DMS53 (cell line): ENCODE measurements at regions not wholly inside any gene's neighbourhood (a gene's known extent, or its start where the extent isn't known, plus 50 kb on each side); places are given as distances from the start of the nearest gene placed in this dataset.

Source experiments
- DNase-seq: peaks from one replicate; lab custom pipeline; 2025; lab: John Stamatoyannopoulos, UW

- DNase-seq: no peak
Measured at GRCh38 chr5:136689552-136689951, 324.2 kb upstream of the TRPC7 start.

- DNase-seq: peak; percentile 82
Measured at GRCh38 chr5:136686192-136686872, 321.0 kb upstream of the TRPC7 start.

DNA sequence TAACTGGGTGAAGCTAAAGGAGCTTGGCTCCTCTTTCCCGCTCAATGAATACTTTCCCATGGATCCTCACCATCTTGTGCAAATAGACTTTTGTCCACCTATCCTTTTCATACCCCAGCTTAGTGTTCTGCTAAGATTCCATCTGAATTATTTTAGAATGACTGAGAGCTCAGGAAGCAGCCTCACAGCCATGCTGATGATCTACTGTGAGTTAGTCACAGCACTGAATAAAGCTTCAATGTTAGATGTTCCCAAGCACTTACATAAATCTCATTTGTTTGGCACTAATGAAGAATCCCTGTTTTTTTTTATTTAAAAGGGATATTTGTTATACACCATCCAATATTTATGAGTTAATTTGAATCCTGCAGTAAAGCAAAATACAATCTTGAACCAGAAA, 317.6 kb upstream of the TRPC7 start:
- no peak for DNase-seq

GRCh38 chr5:136679233-136679632, 313.9 kb upstream of the TRPC7 start:
- no peak for DNase-seq

- no peak for DNase-seq
Measured at GRCh38 chr5:136677217-136677616, 311.9 kb upstream of the TRPC7 start.

- DNase-seq: no peak
Measured at GRCh38 chr5:136676685-136677084, 311.3 kb upstream of the TRPC7 start.

GRCh38 chr5:136675769-136676168, 310.4 kb upstream of the TRPC7 start:
- DNase-seq: no peak

DNA sequence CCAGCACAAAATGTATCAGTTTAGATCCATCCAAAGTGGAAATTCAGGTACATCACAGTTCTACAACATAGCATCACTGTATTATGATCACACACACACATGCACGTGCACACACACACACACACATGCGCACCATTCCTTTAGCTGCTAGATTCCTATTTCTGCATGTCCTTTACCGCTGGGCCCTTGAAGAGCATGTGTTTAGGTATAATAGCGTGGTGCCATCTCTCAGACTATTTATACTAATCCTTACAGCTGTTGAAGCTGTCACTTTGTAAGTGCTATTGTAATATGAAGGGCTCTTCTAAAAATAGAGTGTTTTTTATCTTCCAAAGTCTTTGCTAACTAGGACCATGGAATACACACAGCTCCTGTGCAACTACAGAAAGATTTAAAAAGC, 308.8 kb upstream of the TRPC7 start:
- DNase-seq: no peak

- no peak for DNase-seq
Measured at GRCh38 chr5:136667789-136668188, 302.4 kb upstream of the TRPC7 start.

GRCh38 chr5:136666970-136667620, 301.8 kb upstream of the TRPC7 start:
- DNase-seq: no peak

GRCh38 chr5:136665331-136665730, 300.0 kb upstream of the TRPC7 start:
- no peak for DNase-seq

DNA sequence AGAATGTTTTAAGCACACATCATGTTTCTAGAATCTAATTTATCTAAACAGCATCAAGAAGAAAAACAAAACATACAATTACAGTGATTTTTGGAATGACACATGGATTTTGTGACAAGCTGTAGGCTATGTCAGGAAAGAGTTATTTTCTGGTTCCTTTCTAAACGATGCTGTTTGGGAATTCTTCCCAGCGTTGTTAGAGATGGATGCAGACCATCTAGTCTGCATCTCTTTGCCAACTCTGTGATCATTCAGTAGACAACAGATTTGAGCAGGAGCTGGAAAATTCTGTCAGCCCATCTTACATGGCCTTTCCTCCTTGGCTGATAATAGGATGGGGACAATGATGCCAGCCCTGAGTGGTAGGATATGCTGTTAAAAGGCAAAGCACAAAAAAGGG, 295.7 kb upstream of the TRPC7 start:
- no peak for DNase-seq

- DNase-seq: no peak
Measured at GRCh38 chr5:136656811-136657210, 291.5 kb upstream of the TRPC7 start.

DNA sequence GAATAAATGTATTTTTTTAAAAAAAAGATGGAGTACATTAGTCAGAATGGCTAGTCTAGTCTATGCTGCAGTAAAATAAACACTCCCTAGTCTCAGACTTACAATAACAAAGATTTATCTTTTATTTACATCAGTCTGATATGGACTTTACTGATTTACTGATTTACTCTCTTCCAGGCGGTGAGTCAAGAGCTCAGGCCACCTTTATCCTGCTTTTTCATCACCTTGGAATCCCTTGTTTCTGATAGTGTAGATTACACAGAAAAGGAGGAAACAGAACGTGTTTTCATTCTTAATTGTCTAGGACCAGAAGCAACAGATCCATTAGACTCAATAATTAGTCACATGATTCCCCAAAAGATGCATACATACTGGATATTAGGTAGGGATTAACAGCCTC, 290.1 kb upstream of the TRPC7 start:
- no peak for DNase-seq

- no peak for DNase-seq
Measured at GRCh38 chr5:136646915-136647314, 281.6 kb upstream of the TRPC7 start.

DNA sequence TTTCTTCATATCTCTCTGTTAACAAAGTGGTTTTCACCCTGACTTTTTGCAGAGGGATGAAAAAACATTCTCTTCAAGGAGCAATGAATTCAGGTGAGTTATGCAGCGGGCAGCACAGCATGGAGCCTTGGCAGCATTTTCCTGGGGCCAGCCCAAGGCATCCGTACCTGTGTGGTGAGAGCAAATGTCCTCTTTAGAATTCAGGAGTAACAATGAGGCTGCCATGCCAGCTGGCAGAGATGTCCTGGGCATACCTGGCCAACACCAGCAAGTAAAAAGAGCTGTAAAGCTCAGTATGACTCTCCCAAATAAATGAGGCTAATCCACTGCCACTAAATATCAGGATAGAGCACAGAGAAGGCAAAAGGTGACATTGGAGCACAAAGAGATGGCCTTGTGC, 277.6 kb upstream of the TRPC7 start:
- no peak for DNase-seq

GRCh38 chr5:136639616-136640015, 274.3 kb upstream of the TRPC7 start:
- no peak for DNase-seq

DNA sequence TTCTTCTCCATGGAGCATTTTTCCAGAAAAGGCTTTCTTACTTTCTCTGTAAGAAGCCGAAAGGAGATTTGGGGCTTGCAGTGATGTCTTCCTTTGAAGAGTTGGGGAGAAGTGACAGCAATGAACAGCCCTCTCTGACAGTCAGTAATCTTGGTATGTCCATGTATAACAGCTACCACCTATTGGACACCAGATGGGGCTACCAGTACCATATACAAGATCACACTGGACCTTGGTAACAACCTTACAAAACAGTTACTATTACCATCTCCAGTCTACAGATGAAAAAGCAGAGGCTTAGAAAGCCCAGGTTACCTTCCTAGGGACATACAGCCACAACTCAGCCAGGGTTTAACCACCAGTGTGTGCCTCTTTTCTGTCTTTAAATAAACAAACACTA, 272.7 kb upstream of the TRPC7 start:
- peak; percentile 72 for DNase-seq

GRCh38 chr5:136636001-136636400, 270.7 kb upstream of the TRPC7 start:
- DNase-seq: peak; percentile 17

- peak; percentile 37 for DNase-seq
Measured at GRCh38 chr5:136631186-136631585, 265.8 kb upstream of the TRPC7 start.

DNA sequence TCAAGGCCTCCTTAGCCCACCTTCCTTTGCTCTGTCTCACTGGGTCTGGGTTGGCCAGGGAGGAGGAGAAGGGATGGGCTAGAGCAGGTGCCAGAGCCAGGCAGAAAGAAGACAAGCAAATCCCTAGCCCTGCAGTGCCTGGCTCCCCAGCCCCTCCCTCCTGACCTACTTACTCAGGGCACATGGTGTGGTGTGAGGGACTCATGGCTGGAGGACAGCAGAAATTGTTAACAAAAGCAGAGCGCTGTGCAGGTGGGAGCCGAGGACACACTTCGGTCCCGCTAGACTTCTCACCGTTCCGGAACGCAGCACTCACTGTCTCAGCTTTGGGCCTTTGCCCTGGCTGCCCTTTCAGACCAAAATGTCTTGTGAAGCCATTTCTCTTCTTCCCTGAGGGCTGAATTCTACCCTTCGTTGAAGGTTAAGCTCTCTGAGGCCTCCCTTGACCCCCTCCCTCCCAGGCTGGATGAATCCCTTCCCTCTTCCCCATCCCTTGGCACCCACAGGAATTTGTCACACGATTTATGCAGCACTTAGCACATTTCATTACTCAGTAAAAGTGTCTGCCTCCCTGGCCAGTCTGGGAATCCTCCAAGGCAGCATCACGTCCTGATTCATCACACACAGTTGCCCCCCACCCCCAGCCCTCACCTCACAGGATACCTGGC, 263.9 kb upstream of the TRPC7 start:
- no peak for DNase-seq

DNA sequence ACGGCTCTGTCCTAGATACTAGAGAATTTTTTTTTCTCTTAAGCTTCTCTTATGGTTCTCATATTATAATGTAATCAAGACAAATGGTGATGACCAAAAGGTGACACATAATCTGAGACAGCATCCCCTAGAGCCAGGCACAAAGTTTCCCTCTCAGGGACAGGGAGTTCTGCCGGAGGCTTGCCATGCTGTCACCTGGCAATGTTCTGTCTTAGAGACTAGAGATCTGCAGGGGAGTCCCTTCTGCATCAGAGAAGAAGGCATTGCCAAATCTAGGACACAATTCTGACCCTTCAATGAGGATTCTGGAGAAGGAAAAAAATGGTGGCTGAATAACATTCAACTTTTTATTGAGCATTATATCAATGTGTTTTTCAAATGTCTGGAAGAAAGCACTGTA, 261.2 kb upstream of the TRPC7 start:
- no peak for DNase-seq

GRCh38 chr5:136622747-136623146, 257.4 kb upstream of the TRPC7 start:
- no peak for DNase-seq
